A549 (cell line): ENCODE measurements at regions not wholly inside any gene's neighbourhood (a gene's known extent, or its start where the extent isn't known, plus 50 kb on each side); places are given as distances from the start of the nearest gene placed in this dataset.

Experiments used
- ATAC-seq, 2 experiments: fragments of 200-7000 bp in 1 of 2; fragments of >200 bp in 1 of 2; cut with Nextera tagmentation in 1 of 2; cut with Tn5 transposase in 1 of 2; 3 replicates each; pipeline versions ENCODE4 v1.8.0 to v1.9.1; 2018 to 2020; ENCODE audit warnings: mild to moderate bottlenecking in 1 of 2, moderate library complexity in 1 of 2
- CTCF ChIA-PET: fragments of 300-600 bp; sonication (Branson Sonifier 250); formaldehyde crosslinking; extraction: SDS; loops from one replicate; lab custom pipeline; 2021; ENCODE audit warnings: antibody characterized with exemption, inconsistent platforms; lab: Yijun Ruan, JAX
- POLR2A ChIA-PET: fragments of 350-600 bp; formaldehyde crosslinking; extraction: SDS; loops from one replicate; lab custom pipeline; 2021; ENCODE audit warnings: antibody characterized with exemption, inconsistent platforms; lab: Yijun Ruan, JAX
- DNase-seq, 2 experiments: peaks; one replicate each; pipeline versions ENCODE4 v3.0.0 to v3.0.0-alpha.2; 2011 to 2016; ENCODE audit warnings: low read depth in 1 of 2, low spot score in 1 of 2
- FAIRE-seq: peaks from 2 replicates; lab custom pipeline; 2011; peaks lifted over from hg19 to GRCh38; lab: Jason Lieb, UNC
- H3K27ac ChIP-seq, 2 experiments: fragments of >200 bp; sonication (Bioruptor Twin); formaldehyde crosslinking; 3 replicates each; pipeline ENCODE4 v1.5.1; 2016 to 2017
- H3K4me1 ChIP-seq: fragments of >200 bp; sonication (Bioruptor Twin); formaldehyde crosslinking; 3 replicates; pipeline ENCODE4 v1.6.1; 2016
- H3K4me2 ChIP-seq: fragments of >200 bp; sonication (Bioruptor Twin); formaldehyde crosslinking; 3 replicates; pipeline ENCODE4 v1.6.1; 2016
- H3K4me3 ChIP-seq: fragments of >200 bp; sonication (Bioruptor Twin); formaldehyde crosslinking; 3 replicates; pipeline ENCODE4 v1.5.1; 2016
- H3K9me3 ChIP-seq: fragments of >200 bp; sonication (Bioruptor Twin); formaldehyde crosslinking; 3 replicates; pipeline ENCODE4 v1.6.1; 2016
- CBX8 ChIP-seq: fragments of 200-600 bp; sonication (generic); IDR thresholded peaks from 2 replicates; pipeline ENCODE4 v1.6.1; 2016
- E2F6 ChIP-seq: IDR thresholded peaks from 2 replicates; pipeline ENCODE4 v1.6.1; 2012; ENCODE audit warnings: low read depth, borderline replicate concordance
- EHF ChIP-seq: fragments of 250-450 bp; sonication (Bioruptor Pico); IDR thresholded peaks from 2 replicates; pipeline ENCODE4 v1.5.0; 2020; ENCODE audit warnings: mild to moderate bottlenecking
- EHMT2 ChIP-seq: fragments of 200-600 bp; sonication (generic); IDR thresholded peaks from 2 replicates; pipeline ENCODE4 v1.6.1; 2016; ENCODE audit warnings: antibody characterized with exemption, low read depth, mild to moderate bottlenecking, moderate library complexity
- FOSB ChIP-seq: fragments of 250-450 bp; sonication (Bioruptor Pico); IDR thresholded peaks from 2 replicates; pipeline ENCODE4 v1.5.0; 2020; ENCODE audit warnings: mild to moderate bottlenecking, moderate library complexity
- GATA3 ChIP-seq: IDR thresholded peaks from 2 replicates; pipeline ENCODE4 v1.6.1; 2012; ENCODE audit warnings: borderline replicate concordance
- HEYL ChIP-seq: fragments of 250-450 bp; sonication (Bioruptor Pico); IDR thresholded peaks from 2 replicates; pipeline ENCODE4 v1.8.0; 2021; ENCODE audit warnings: mild to moderate bottlenecking, moderate library complexity
- HOXA7 ChIP-seq: fragments of 250-450 bp; sonication (Bioruptor Pico); IDR thresholded peaks from 2 replicates; pipeline ENCODE4 v1.5.0; 2020; ENCODE audit warnings: mild to moderate bottlenecking, moderate library complexity
- HOXB13 ChIP-seq: fragments of 250-450 bp; sonication (Bioruptor Pico); IDR thresholded peaks from 2 replicates; pipeline ENCODE4 v1.5.0; 2020; ENCODE audit warnings: low read depth, mild to moderate bottlenecking, moderate library complexity
- JUNB ChIP-seq: fragments of >200 bp; sonication (Bioruptor Twin); formaldehyde crosslinking; IDR thresholded peaks from 2 replicates; pipeline ENCODE4 v1.6.1; 2016
- KDM1A ChIP-seq: fragments of 200-600 bp; sonication (generic); IDR thresholded peaks from 2 replicates; pipeline ENCODE4 v1.6.1; 2016; ENCODE audit warnings: low read depth, mild to moderate bottlenecking
- MAZ ChIP-seq: fragments of 150-350 bp; IDR thresholded peaks from 2 replicates; pipeline ENCODE4 v1.6.1; 2014; ENCODE audit warnings: antibody characterized with exemption, low read depth, low read length, borderline replicate concordance
- NFE2L2 ChIP-seq: fragments of 150-350 bp; conservative IDR thresholded peaks from 2 replicates; pipeline ENCODE4 v1.6.1; 2014; ENCODE audit warnings: low read length
- PHF8 ChIP-seq: fragments of 200-600 bp; sonication (generic); IDR thresholded peaks from 2 replicates; pipeline ENCODE4 v1.6.1; 2016; ENCODE audit warnings: low read depth, mild to moderate bottlenecking, antibody characterized with exemption, moderate library complexity, borderline replicate concordance
- POLR2A ChIP-seq: IDR thresholded peaks from 2 replicates; pipeline ENCODE4 v1.6.1; 2012; ENCODE audit warnings: mild to moderate bottlenecking, low read length
- POLR2AphosphoS2 ChIP-seq: conservative IDR thresholded peaks from 2 replicates; pipeline ENCODE4 v1.6.1; 2012; ENCODE audit warnings: low read length, improper control_type of control experiment, inconsistent platforms
- RAD21 ChIP-seq, 2 experiments: fragments of >200 bp in 1 of 2; sonication (Bioruptor Twin) in 1 of 2; formaldehyde crosslinking in 1 of 2; IDR thresholded peaks in 1 of 2; conservative IDR thresholded peaks in 1 of 2; 2 replicates in 1 of 2; 3 replicates in 1 of 2; pipeline ENCODE4 v1.6.1; 2012 to 2018; ENCODE audit warnings: inconsistent platforms in 1 of 2
- RFX5 ChIP-seq: fragments of 450-650 bp; IDR thresholded peaks from 2 replicates; pipeline ENCODE4 v1.7.1; 2014; ENCODE audit warnings: antibody characterized with exemption, mild to moderate bottlenecking, moderate library complexity
- SREBF2 ChIP-seq: fragments of 450-650 bp; IDR thresholded peaks from 2 replicates; pipeline ENCODE4 v1.6.1; 2014; ENCODE audit warnings: mild to moderate bottlenecking, moderate library complexity
- USF2 ChIP-seq: fragments of 450-650 bp; IDR thresholded peaks from 2 replicates; pipeline ENCODE4 v1.6.1; 2014; ENCODE audit warnings: antibody characterized with exemption
- ZC3H11A ChIP-seq: fragments of 450-650 bp; IDR thresholded peaks from 2 replicates; pipeline ENCODE4 v1.6.1; 2014; ENCODE audit warnings: antibody characterized with exemption, mild to moderate bottlenecking
- ZSCAN20 ChIP-seq: fragments of 250-450 bp; sonication (Bioruptor Pico); IDR thresholded peaks from 2 replicates; pipeline ENCODE4 v1.8.0; 2022; ENCODE audit warnings: mild to moderate bottlenecking, moderate library complexity
- WGBS: methylation state at CpG from one replicate; pipeline ENCODE4 v1.1.6; 2017; ENCODE audit errors: missing lambda C conversion rate; 5-methylcytosine and 5-hydroxymethylcytosine counted together
- TF ChIP-seq, protein P1 (sequence below): fragments of 150-350 bp; IDR thresholded peaks from 2 replicates; pipeline ENCODE4 v1.6.1; 2014; ENCODE audit warnings: low read depth, mild to moderate bottlenecking, low read length
- TF ChIP-seq, protein P2 (sequence below): fragments of 250-450 bp; sonication (Bioruptor Pico); IDR thresholded peaks from 2 replicates; pipeline ENCODE4 v1.5.0; 2021; ENCODE audit warnings: mild to moderate bottlenecking, moderate library complexity, borderline replicate concordance
- TF ChIP-seq, protein P3 (sequence below): IDR thresholded peaks from 2 replicates; pipeline ENCODE4 v1.6.1; 2012
- TF ChIP-seq, protein P4 (sequence below): fragments of >200 bp; sonication (Bioruptor Twin); formaldehyde crosslinking; IDR thresholded peaks from 3 replicates; pipeline ENCODE4 v1.5.1; 2016

DNA sequence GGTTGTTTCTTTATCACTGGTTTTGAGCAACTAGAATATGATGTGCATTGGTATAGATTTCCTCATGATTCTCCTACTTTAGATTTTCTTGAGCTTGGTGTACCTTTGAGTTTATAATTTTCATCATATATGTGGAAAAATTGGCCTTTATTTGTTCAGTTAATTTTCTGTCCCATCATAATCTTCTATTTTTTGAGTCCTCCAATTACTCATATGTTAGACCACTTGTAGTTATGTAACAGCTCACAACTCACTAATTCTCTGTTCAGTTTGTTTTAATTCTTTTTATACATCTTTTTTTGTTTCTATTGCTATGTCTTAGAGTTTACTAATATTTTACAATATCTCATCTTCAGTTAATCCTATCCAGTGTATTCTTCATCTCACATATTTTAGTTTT, 81.3 kb upstream of the LAMA2 start:
- ATAC-seq = no peak
- H3K4me1 ChIP-seq = no peaks in the 10 kb centered on the region
- no peak for FAIRE-seq

DNA sequence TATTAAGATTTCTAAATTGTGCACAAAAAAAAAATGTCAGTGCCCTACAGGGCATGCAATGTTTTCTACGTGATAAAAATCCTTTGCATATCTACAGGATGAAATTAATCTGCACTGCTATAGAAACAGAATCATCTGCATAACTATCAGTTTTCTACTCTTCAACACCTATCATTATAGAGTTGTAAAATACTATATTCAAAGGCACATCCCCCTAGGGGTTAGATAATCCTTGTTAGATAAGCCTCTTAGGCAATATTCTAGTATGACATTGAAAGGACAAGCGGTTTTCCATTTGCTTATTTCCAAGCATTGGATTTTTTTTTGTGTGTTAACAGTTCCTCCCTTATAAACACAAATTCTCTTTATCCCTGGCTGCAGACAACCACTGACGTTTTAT, 98.7 kb upstream of the LAMA2 start:
- Histone ChIP-seq H3K4me2 (no peak overlapping the region), H3K4me1 (no peaks in the 10 kb centered on the region), H3K27ac (no peak overlapping the region), H3K4me3 (no peak overlapping the region)
- CTCF ChIA-PET = no interaction called here
- WGBS = 6% methylated on average over 3 of the region's 3 CpGs
- no peak for TF ChIP-seq CBX8
- TF ChIP-seq ZC3H11A = no peak
- TF ChIP-seq ZSCAN20 = no peak
- no peak for TF ChIP-seq RFX5
- TF ChIP-seq FOSB (CRISPR knock-in tag) = no peak
- no peak for TF ChIP-seq GATA3
- no peak for TF ChIP-seq EHF (CRISPR knock-in tag)
- no peak for TF ChIP-seq JUNB
- TF ChIP-seq, protein P1, sequence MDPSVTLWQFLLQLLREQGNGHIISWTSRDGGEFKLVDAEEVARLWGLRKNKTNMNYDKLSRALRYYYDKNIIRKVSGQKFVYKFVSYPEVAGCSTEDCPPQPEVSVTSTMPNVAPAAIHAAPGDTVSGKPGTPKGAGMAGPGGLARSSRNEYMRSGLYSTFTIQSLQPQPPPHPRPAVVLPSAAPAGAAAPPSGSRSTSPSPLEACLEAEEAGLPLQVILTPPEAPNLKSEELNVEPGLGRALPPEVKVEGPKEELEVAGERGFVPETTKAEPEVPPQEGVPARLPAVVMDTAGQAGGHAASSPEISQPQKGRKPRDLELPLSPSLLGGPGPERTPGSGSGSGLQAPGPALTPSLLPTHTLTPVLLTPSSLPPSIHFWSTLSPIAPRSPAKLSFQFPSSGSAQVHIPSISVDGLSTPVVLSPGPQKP = no peak
- TF ChIP-seq NFE2L2 = no peak
- TF ChIP-seq, all 56 proteins: peak for 0
- H3K9me3 ChIP-seq = no peaks in the 10 kb centered on the region
- POLR2A ChIA-PET = no interaction called here
- no peak for ATAC-seq
- no peak for FAIRE-seq
- DNase-seq = no peak

More for the DNA sequence above, 81.3 kb upstream of the LAMA2 start:
- H3K4me2 ChIP-seq = no peak overlapping the region
- H3K27ac ChIP-seq = no peak overlapping the region
- ChIA-PET POLR2A (no interaction called here), CTCF (no interaction called here)
- no peaks in the 10 kb centered on the region for H3K9me3 ChIP-seq
- H3K4me3 ChIP-seq = no peak overlapping the region
- TF ChIP-seq EHMT2 = no peak
- no peak for DNase-seq

- Histone ChIP-seq H3K4me1 (no peaks in the 10 kb centered on the region), H3K27ac (no peak overlapping the region), H3K4me2 (no peak overlapping the region), H3K9me3 (no peaks in the 10 kb centered on the region)
- CTCF ChIA-PET = no interaction called here
- TF ChIP-seq NFE2L2 (no peak), HOXA7 (CRISPR knock-in tag) (no peak), SREBF2 (no peak), PHF8 (no peak), POLR2A (no peak), HOXB13 (CRISPR knock-in tag) (no peak), RFX5 (no peak), CBX8 (no peak), POLR2AphosphoS2 (no peak)
- TF ChIP-seq, protein P2, sequence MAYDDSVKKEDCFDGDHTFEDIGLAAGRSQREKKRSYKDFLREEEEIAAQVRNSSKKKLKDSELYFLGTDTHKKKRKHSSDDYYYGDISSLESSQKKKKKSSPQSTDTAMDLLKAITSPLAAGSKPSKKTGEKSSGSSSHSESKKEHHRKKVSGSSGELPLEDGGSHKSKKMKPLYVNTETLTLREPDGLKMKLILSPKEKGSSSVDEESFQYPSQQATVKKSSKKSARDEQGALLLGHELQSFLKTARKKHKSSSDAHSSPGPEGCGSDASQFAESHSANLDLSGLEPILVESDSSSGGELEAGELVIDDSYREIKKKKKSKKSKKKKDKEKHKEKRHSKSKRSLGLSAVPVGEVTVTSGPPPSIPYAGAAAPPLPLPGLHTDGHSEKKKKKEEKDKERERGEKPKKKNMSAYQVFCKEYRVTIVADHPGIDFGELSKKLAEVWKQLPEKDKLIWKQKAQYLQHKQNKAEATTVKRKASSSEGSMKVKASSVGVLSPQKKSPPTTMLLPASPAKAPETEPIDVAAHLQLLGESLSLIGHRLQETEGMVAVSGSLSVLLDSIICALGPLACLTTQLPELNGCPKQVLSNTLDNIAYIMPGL (CRISPR knock-in tag) = no peak
- TF ChIP-seq, protein P3, sequence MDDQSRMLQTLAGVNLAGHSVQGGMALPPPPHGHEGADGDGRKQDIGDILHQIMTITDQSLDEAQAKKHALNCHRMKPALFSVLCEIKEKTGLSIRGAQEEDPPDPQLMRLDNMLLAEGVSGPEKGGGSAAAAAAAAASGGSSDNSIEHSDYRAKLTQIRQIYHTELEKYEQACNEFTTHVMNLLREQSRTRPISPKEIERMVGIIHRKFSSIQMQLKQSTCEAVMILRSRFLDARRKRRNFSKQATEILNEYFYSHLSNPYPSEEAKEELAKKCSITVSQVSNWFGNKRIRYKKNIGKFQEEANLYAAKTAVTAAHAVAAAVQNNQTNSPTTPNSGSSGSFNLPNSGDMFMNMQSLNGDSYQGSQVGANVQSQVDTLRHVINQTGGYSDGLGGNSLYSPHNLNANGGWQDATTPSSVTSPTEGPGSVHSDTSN = no peak
- TF ChIP-seq, all 56 proteins: peak for 0
- DNase-seq = no peak
- no peak for FAIRE-seq
- POLR2A ChIA-PET = no interaction called here
- no peak for ATAC-seq
- 0% methylated on average over 2 of the region's 2 CpGs for WGBS
- no peak overlapping the region for H3K4me3 ChIP-seq
Measured at GRCh38 chr6:128768187-128768586, 114.8 kb upstream of the LAMA2 start.

- no peak overlapping the region for H3K4me3 ChIP-seq
- WGBS = 0% methylated on average over 1 of the region's 1 CpG
- CTCF ChIA-PET = no interaction called here
- POLR2A ChIA-PET = no interaction called here
- H3K27ac ChIP-seq = no peak overlapping the region
- H3K9me3 ChIP-seq = no peaks in the 10 kb centered on the region
- FAIRE-seq = no peak
- ATAC-seq = no peak
- TF ChIP-seq KDM1A = no peak
- TF ChIP-seq E2F6 = no peak
- no peak for TF ChIP-seq NFE2L2
- TF ChIP-seq SREBF2 = no peak
- no peak for TF ChIP-seq RAD21 (conservative IDR thresholded peaks at IDR 0.05 in 1 of 2, IDR thresholded peaks at IDR 0.05 in 1 of 2)
- TF ChIP-seq USF2 = no peak
- TF ChIP-seq HEYL (CRISPR knock-in tag) = no peak
- TF ChIP-seq, protein P4, sequence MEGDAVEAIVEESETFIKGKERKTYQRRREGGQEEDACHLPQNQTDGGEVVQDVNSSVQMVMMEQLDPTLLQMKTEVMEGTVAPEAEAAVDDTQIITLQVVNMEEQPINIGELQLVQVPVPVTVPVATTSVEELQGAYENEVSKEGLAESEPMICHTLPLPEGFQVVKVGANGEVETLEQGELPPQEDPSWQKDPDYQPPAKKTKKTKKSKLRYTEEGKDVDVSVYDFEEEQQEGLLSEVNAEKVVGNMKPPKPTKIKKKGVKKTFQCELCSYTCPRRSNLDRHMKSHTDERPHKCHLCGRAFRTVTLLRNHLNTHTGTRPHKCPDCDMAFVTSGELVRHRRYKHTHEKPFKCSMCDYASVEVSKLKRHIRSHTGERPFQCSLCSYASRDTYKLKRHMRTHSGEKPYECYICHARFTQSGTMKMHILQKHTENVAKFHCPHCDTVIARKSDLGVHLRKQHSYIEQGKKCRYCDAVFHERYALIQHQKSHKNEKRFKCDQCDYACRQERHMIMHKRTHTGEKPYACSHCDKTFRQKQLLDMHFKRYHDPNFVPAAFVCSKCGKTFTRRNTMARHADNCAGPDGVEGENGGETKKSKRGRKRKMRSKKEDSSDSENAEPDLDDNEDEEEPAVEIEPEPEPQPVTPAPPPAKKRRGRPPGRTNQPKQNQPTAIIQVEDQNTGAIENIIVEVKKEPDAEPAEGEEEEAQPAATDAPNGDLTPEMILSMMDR = no peak
- no peak for TF ChIP-seq FOSB (CRISPR knock-in tag)
- no peak for TF ChIP-seq MAZ
- no peaks in the 10 kb centered on the region for H3K4me1 ChIP-seq
- no peak for DNase-seq
- H3K4me2 ChIP-seq = no peak overlapping the region
Measured at GRCh38 chr6:128767705-128768104, 115.2 kb upstream of the LAMA2 start.
